Nephron (organoid): ENCODE measurements at regions not wholly inside any gene's neighbourhood (a gene's known extent, or its start where the extent isn't known, plus 50 kb on each side); places are given as distances from the start of the nearest gene placed in this dataset.

Experiments used
- H3K27ac Mint-ChIP-seq, 3 experiments: 2 replicates each; pipeline ENCODE4 v1.8.0; 2020; ENCODE audit warnings: mixed read lengths in 3 of 3, mild to moderate bottlenecking in 2 of 3, moderate library complexity in 1 of 3
- H3K27me3 Mint-ChIP-seq: 2 replicates; pipeline ENCODE4 v1.8.0; 2021; ENCODE audit warnings: low read depth, mild to moderate bottlenecking, moderate library complexity, mixed read lengths
- H3K36me3 Mint-ChIP-seq: 2 replicates; pipeline ENCODE4 v1.8.0; 2020; ENCODE audit warnings: low read depth, mixed read lengths
- H3K4me1 Mint-ChIP-seq: 2 replicates; pipeline ENCODE4 v1.8.0; 2020; ENCODE audit warnings: mixed read lengths
- H3K4me3 Mint-ChIP-seq, 3 experiments: 2 replicates each; pipeline ENCODE4 v1.8.0; 2020; ENCODE audit warnings: mild to moderate bottlenecking in 3 of 3, mixed read lengths in 3 of 3, moderate library complexity in 2 of 3
- H3K9me3 Mint-ChIP-seq: 2 replicates; pipeline ENCODE4 v1.8.0; 2020; ENCODE audit warnings: mixed read lengths
- CTCF ChIP-seq, 3 experiments: fragments of 200-600 bp; sonication (generic); IDR thresholded peaks; one replicate each; pipeline ENCODE4 v1.5.0; 2021; ENCODE audit warnings: antibody characterized with exemption in 3 of 3; ENCODE audit not compliant: unreplicated experiment in 3 of 3

GRCh38 chr9:26735160-26735559 lies 157.4 kb downstream of the CAAP1 start:
- H3K9me3 Mint-ChIP-seq: peaks cover 60% of the 10 kb centered on the region
- H3K4me3 Mint-ChIP-seq: no peak overlapping the region
- TF ChIP-seq CTCF (IDR thresholded peaks at IDR 0.05; ENCODE audit: unreplicated experiment in 3 of 3): no peak
- H3K36me3 Mint-ChIP-seq: peaks cover 3% of the 10 kb centered on the region
- no peak overlapping the region for H3K27ac Mint-ChIP-seq
- no peaks in the 10 kb centered on the region for H3K27me3 Mint-ChIP-seq
- H3K4me1 Mint-ChIP-seq: no peaks in the 10 kb centered on the region

- Mint-ChIP-seq H3K9me3 (peaks cover 28% of the 10 kb centered on the region), H3K27ac (no peak overlapping the region), H3K4me1 (no peaks in the 10 kb centered on the region), H3K27me3 (no peaks in the 10 kb centered on the region), H3K4me3 (no peak overlapping the region), H3K36me3 (no peaks in the 10 kb centered on the region)
- TF ChIP-seq CTCF (IDR thresholded peaks at IDR 0.05; ENCODE audit: unreplicated experiment in 3 of 3): no peak
These were observed 163.4 kb downstream of the CAAP1 start for GRCh38 chr9:26729187-26729586.

GRCh38 chr9:26727471-26727870 lies 165.1 kb downstream of the CAAP1 start:
- Mint-ChIP-seq H3K4me3 (no peak overlapping the region), H3K4me1 (no peaks in the 10 kb centered on the region), H3K9me3 (peaks cover 16% of the 10 kb centered on the region), H3K27me3 (peaks cover 8% of the 10 kb centered on the region), H3K27ac (no peak overlapping the region), H3K36me3 (no peaks in the 10 kb centered on the region)
- no peak for TF ChIP-seq CTCF (IDR thresholded peaks at IDR 0.05; ENCODE audit: unreplicated experiment in 3 of 3)

- Mint-ChIP-seq H3K36me3 (no peaks in the 10 kb centered on the region), H3K27me3 (peaks cover 8% of the 10 kb centered on the region), H3K4me3 (no peak overlapping the region), H3K4me1 (no peaks in the 10 kb centered on the region), H3K9me3 (peaks cover 1% of the 10 kb centered on the region), H3K27ac (no peak overlapping the region)
- TF ChIP-seq CTCF (IDR thresholded peaks at IDR 0.05; ENCODE audit: unreplicated experiment in 3 of 3): no peak
These were observed 167.0 kb downstream of the CAAP1 start for GRCh38 chr9:26725573-26725972.

- peaks cover 8% of the 10 kb centered on the region for H3K27me3 Mint-ChIP-seq
- no peak overlapping the region for H3K27ac Mint-ChIP-seq
- H3K36me3 Mint-ChIP-seq: no peaks in the 10 kb centered on the region
These were observed 169.1 kb downstream of the CAAP1 start for GRCh38 chr9:26723486-26723885.

More at GRCh38 chr9:26723486-26723885, 169.1 kb downstream of the CAAP1 start:
- Mint-ChIP-seq H3K4me3 (peak overlapping the region; percentile 3 to 55 (median 35)), H3K9me3 (no peaks in the 10 kb centered on the region), H3K4me1 (no peaks in the 10 kb centered on the region)
- TF ChIP-seq CTCF (IDR thresholded peaks at IDR 0.05; ENCODE audit: unreplicated experiment in 3 of 3): peak; percentile 28 to 40 (median 35)
